Colonic mucosa (tissue), 4 donors: ENCODE measurements at regions not wholly inside any gene's neighbourhood (a gene's known extent, or its start where the extent isn't known, plus 50 kb on each side); places are given as distances from the start of the nearest gene placed in this dataset.

ENCODE experiments used
- DNase-seq: peaks from one replicate; pipeline ENCODE4 v3.0.0-alpha.2; 2020
- H3K27ac ChIP-seq: fragments of 200-600 bp; one replicate; pipeline ENCODE4 v1.8.0; 2021
- H3K27me3 ChIP-seq: fragments of 200-600 bp; one replicate; pipeline ENCODE4 v1.8.0; 2021
- H3K36me3 ChIP-seq: fragments of 200-600 bp; one replicate; pipeline ENCODE4 v1.8.0; 2021
- H3K4me1 ChIP-seq: fragments of 200-600 bp; one replicate; pipeline ENCODE4 v1.8.0; 2021; ENCODE audit warnings: mild to moderate bottlenecking
- H3K4me3 ChIP-seq: fragments of 200-600 bp; one replicate; pipeline ENCODE4 v1.8.0; 2021
- H3K9ac ChIP-seq, 2 donors: one replicate each; pipeline ENCODE4 v1.7.0; 2013; ENCODE audit warnings: control low read depth in 2 of 2, low read depth in 2 of 2, low read length in 2 of 2
- H3K9me3 ChIP-seq: fragments of 200-600 bp; one replicate; pipeline ENCODE4 v1.8.0; 2021
- CTCF ChIP-seq: fragments of 200-600 bp; IDR thresholded peaks from one replicate; pipeline ENCODE4 v1.8.0; 2022; ENCODE audit warnings: antibody characterized with exemption, mild to moderate bottlenecking
- intact Hi-C: fragments of 100-400 bp; cut with DNase I; formaldehyde crosslinking; loops from one replicate; pipeline ENCODE4 v1.14.1; 2022
- donor health status: healthy.
- donor health status: DM: no; HTN: no; CAD: no.
- donor health status: DM: no; HTN: no; CAD: no.

GRCh38 chr4:100130964-100131363, 59.3 kb downstream of the DDIT4L start:
- Histone ChIP-seq H3K27ac (no peak overlapping the region), H3K27me3 (no peaks in the 10 kb centered on the region), H3K4me3 (no peak overlapping the region), H3K9me3 (no peaks in the 10 kb centered on the region), H3K4me1 (no peaks in the 10 kb centered on the region), H3K9ac (no peak overlapping the region), H3K36me3 (no peaks in the 10 kb centered on the region)
- intact Hi-C loops = no loop called here
- no peak for TF ChIP-seq CTCF
- DNase-seq = no peak

GRCh38 chr4:100130491-100130890, 59.8 kb downstream of the DDIT4L start:
- no peak for DNase-seq
- no peak overlapping the region for H3K27ac ChIP-seq
- H3K4me1 ChIP-seq = no peaks in the 10 kb centered on the region
- TF ChIP-seq CTCF = no peak
- intact Hi-C loops = no loop called here
- H3K4me3 ChIP-seq = no peak overlapping the region
- no peaks in the 10 kb centered on the region for H3K36me3 ChIP-seq
- no peaks in the 10 kb centered on the region for H3K9me3 ChIP-seq
- H3K9ac ChIP-seq = no peak overlapping the region
- no peaks in the 10 kb centered on the region for H3K27me3 ChIP-seq

GRCh38 chr4:100129774-100130173, 60.5 kb downstream of the DDIT4L start:
- Histone ChIP-seq H3K36me3 (no peaks in the 10 kb centered on the region), H3K4me1 (no peaks in the 10 kb centered on the region), H3K9me3 (no peaks in the 10 kb centered on the region), H3K27me3 (no peaks in the 10 kb centered on the region), H3K4me3 (no peak overlapping the region), H3K27ac (no peak overlapping the region), H3K9ac (no peak overlapping the region)
- intact Hi-C loops = no loop called here
- DNase-seq = no peak
- TF ChIP-seq CTCF = no peak

- H3K4me3 ChIP-seq = no peak overlapping the region
- H3K9ac ChIP-seq = no peak overlapping the region
- DNase-seq = no peak
- H3K9me3 ChIP-seq = no peaks in the 10 kb centered on the region
- intact Hi-C loops = no loop called here
- no peak for TF ChIP-seq CTCF
- H3K36me3 ChIP-seq = no peaks in the 10 kb centered on the region
- H3K27ac ChIP-seq = no peak overlapping the region
- H3K27me3 ChIP-seq = no peaks in the 10 kb centered on the region
- no peaks in the 10 kb centered on the region for H3K4me1 ChIP-seq
Observed at GRCh38 chr4:100128338-100128737, 61.9 kb downstream of the DDIT4L start.

- no peak overlapping the region for H3K4me3 ChIP-seq
- H3K36me3 ChIP-seq = no peaks in the 10 kb centered on the region
- no peaks in the 10 kb centered on the region for H3K27me3 ChIP-seq
- H3K9me3 ChIP-seq = no peaks in the 10 kb centered on the region
- H3K4me1 ChIP-seq = no peaks in the 10 kb centered on the region
- no peak for TF ChIP-seq CTCF
- no peak for DNase-seq
- no peak overlapping the region for H3K27ac ChIP-seq
- no peak overlapping the region for H3K9ac ChIP-seq
- intact Hi-C loops = no loop called here
Observed at GRCh38 chr4:100124715-100125114, 65.6 kb downstream of the DDIT4L start.

- TF ChIP-seq CTCF = no peak
- intact Hi-C loops = no loop called here
- no peaks in the 10 kb centered on the region for H3K27me3 ChIP-seq
- no peak overlapping the region for H3K27ac ChIP-seq
- H3K9ac ChIP-seq = no peak overlapping the region
- no peak overlapping the region for H3K4me3 ChIP-seq
- no peaks in the 10 kb centered on the region for H3K4me1 ChIP-seq
- H3K9me3 ChIP-seq = no peaks in the 10 kb centered on the region
- DNase-seq = no peak
- no peaks in the 10 kb centered on the region for H3K36me3 ChIP-seq
Observed at GRCh38 chr4:100118181-100118580, 72.1 kb downstream of the DDIT4L start.
